Neuronal stem cell (in vitro differentiated cells): ENCODE measurements at regions not wholly inside any gene's neighbourhood (a gene's known extent, or its start where the extent isn't known, plus 50 kb on each side); places are given as distances from the start of the nearest gene placed in this dataset.

Source experiments
- DNase-seq: peaks from one replicate; pipeline ENCODE4 v3.0.0-alpha.2; 2013; ENCODE audit warnings: low spot score
- H2AFZ ChIP-seq: one replicate; pipeline ENCODE4 v1.6.1; 2013; ENCODE audit warnings: mild to moderate bottlenecking, low read length, inconsistent platforms
- H2AK5ac ChIP-seq: 2 replicates; pipeline ENCODE4 v1.6.1; 2013; ENCODE audit warnings: low read depth, mild to moderate bottlenecking, inconsistent platforms, low read length, moderate library complexity, mixed read lengths
- H2BK120ac ChIP-seq: 2 replicates; pipeline ENCODE4 v1.6.1; 2013; ENCODE audit warnings: low read depth, mild to moderate bottlenecking, inconsistent platforms, low read length, moderate library complexity, mixed read lengths
- H2BK12ac ChIP-seq: one replicate; pipeline ENCODE4 v1.6.1; 2013; ENCODE audit warnings: low read length, inconsistent platforms
- H2BK15ac ChIP-seq: 2 replicates; pipeline ENCODE4 v1.6.1; 2013; ENCODE audit warnings: mild to moderate bottlenecking, low read length, inconsistent platforms, mixed read lengths
- H2BK5ac ChIP-seq: one replicate; pipeline ENCODE4 v1.6.1; 2013; ENCODE audit warnings: inconsistent platforms, mild to moderate bottlenecking, low read length, moderate library complexity
- H3K14ac ChIP-seq: one replicate; pipeline ENCODE4 v1.6.1; 2013; ENCODE audit warnings: low read length, inconsistent platforms
- H3K18ac ChIP-seq: 2 replicates; pipeline ENCODE4 v1.6.1; 2013; ENCODE audit warnings: low read length, inconsistent platforms
- H3K23ac ChIP-seq: 2 replicates; pipeline ENCODE4 v1.6.1; 2013; ENCODE audit warnings: low read depth, mild to moderate bottlenecking, mixed read lengths, low read length, inconsistent platforms; ENCODE audit not compliant: poor library complexity
- H3K27ac ChIP-seq: replicated peaks from 3 replicates; pipeline ENCODE4 v1.5.1; 2013; ENCODE audit warnings: low read length, inconsistent platforms
- H3K27me3 ChIP-seq, 3 experiments: 2 replicates each; pipeline ENCODE4 v1.6.1; 2013; ENCODE audit warnings: low read length in 3 of 3, mild to moderate bottlenecking in 2 of 3, inconsistent platforms in 1 of 3, low read depth in 1 of 3, mixed read lengths in 1 of 3, moderate library complexity in 1 of 3; ENCODE audit not compliant: control insufficient read depth in 3 of 3, insufficient read depth in 3 of 3
- H3K36me3 ChIP-seq, 2 donors: replicated peaks in 1 of 2; 2 replicates each; pipeline ENCODE4 v1.6.1; 2013; ENCODE audit warnings: low read length in 2 of 2; ENCODE audit not compliant: control insufficient read depth in 2 of 2, insufficient read depth in 2 of 2
- H3K4ac ChIP-seq: 2 replicates; pipeline ENCODE4 v1.6.1; 2013; ENCODE audit warnings: inconsistent platforms, mild to moderate bottlenecking, low read length, moderate library complexity
- H3K4me1 ChIP-seq, 2 donors: 1 replicate in 1 of 2; 2 replicates in 1 of 2; pipeline ENCODE4 v1.6.1; 2013; ENCODE audit warnings: low read length in 2 of 2, low read depth in 1 of 2; ENCODE audit not compliant: control insufficient read depth in 2 of 2, insufficient read depth in 1 of 2
- H3K4me2 ChIP-seq: one replicate; pipeline ENCODE4 v1.6.1; 2013; ENCODE audit warnings: mild to moderate bottlenecking, low read length, inconsistent platforms; ENCODE audit not compliant: insufficient read depth, poor library complexity, severe bottlenecking
- H3K4me3 ChIP-seq, 2 donors: 2 replicates each; pipeline ENCODE4 v1.5.1; 2013; ENCODE audit warnings: low read length in 2 of 2, mild to moderate bottlenecking in 2 of 2, inconsistent platforms in 1 of 2, moderate library complexity in 1 of 2
- H3K79me1 ChIP-seq: one replicate; pipeline ENCODE4 v1.6.1; 2013; ENCODE audit warnings: low read depth, mild to moderate bottlenecking, inconsistent platforms, low read length, moderate library complexity
- H3K9ac ChIP-seq: one replicate; pipeline ENCODE4 v1.6.1; 2013; ENCODE audit warnings: mild to moderate bottlenecking, low read depth, low read length, inconsistent platforms; ENCODE audit not compliant: poor library complexity
- H3K9me3 ChIP-seq, 2 donors: replicated peaks in 1 of 2; 2 replicates each; pipeline versions ENCODE3 to v1.6.1; 2013; ENCODE audit warnings: low read length in 2 of 2, mild to moderate bottlenecking in 2 of 2, inconsistent platforms in 1 of 2, low read depth in 1 of 2, mixed read lengths in 1 of 2, moderate library complexity in 1 of 2; ENCODE audit not compliant: control insufficient read depth in 2 of 2, insufficient read depth in 1 of 2
- H4K8ac ChIP-seq: one replicate; pipeline ENCODE4 v1.6.1; 2013; ENCODE audit warnings: low read depth, mild to moderate bottlenecking, inconsistent platforms, low read length, moderate library complexity
- H4K91ac ChIP-seq: one replicate; pipeline ENCODE4 v1.6.1; 2013; ENCODE audit warnings: low read length, low read depth, mild to moderate bottlenecking, inconsistent platforms; ENCODE audit not compliant: poor library complexity
- WGBS, 2 donors: extraction: QIAGEN DNeasy Blood & Tissue Kit; methylation state at CpG; one replicate each; pipeline ENCODE4 v1.1.7; 2013; ENCODE audit warnings: missing lambda C conversion rate in 2 of 2, mixed read lengths in 1 of 2; ENCODE audit not compliant: insufficient read length in 2 of 2, insufficient replicate concordance in 1 of 2; ENCODE audit errors: extremely low coverage in 2 of 2; 5-methylcytosine and 5-hydroxymethylcytosine counted together

- no peak overlapping the region for H3K4me3 ChIP-seq
- H3K23ac ChIP-seq, result no peak overlapping the region
- H2BK5ac ChIP-seq, result no peak overlapping the region
- no peak overlapping the region for H3K18ac ChIP-seq
- WGBS, 2 donors, result no CpG with 5 or more reads among the region's 1 CpG
- H3K27me3 ChIP-seq, result peaks cover 0 to 26% (median 0%) of the 10 kb centered on the region in 3 experiments
- H2BK15ac ChIP-seq, result no peak overlapping the region
- H3K79me1 ChIP-seq, result no peaks in the 10 kb centered on the region
- H3K4me1 ChIP-seq, result peaks cover 0 to 9% of the 10 kb centered on the region in 2 donors
- no peak for DNase-seq
- H2AK5ac ChIP-seq, result no peak overlapping the region
- no peak overlapping the region for H2BK12ac ChIP-seq
- no peak overlapping the region for H2BK120ac ChIP-seq
- H3K4me2 ChIP-seq, result no peak overlapping the region
- no peak overlapping the region for H3K27ac ChIP-seq
- H2AFZ ChIP-seq, result no peak overlapping the region
- no peak overlapping the region for H3K9ac ChIP-seq
- no peak overlapping the region for H4K91ac ChIP-seq
- no peak overlapping the region for H3K14ac ChIP-seq
- H3K9me3 ChIP-seq, result no peaks in the 10 kb centered on the region
- no peaks in the 10 kb centered on the region for H3K36me3 ChIP-seq
- H4K8ac ChIP-seq, result no peak overlapping the region
- no peak overlapping the region for H3K4ac ChIP-seq
Observed at GRCh38 chr14:56738020-56738419, 72.3 kb downstream of the OTX2 start.

- no CpG with 5 or more reads among the region's 7 CpGs for WGBS, 2 donors
- H3K23ac ChIP-seq, result no peak overlapping the region
- H2AK5ac ChIP-seq, result no peak overlapping the region
- H3K36me3 ChIP-seq, result no peaks in the 10 kb centered on the region
- H3K9me3 ChIP-seq, result peaks cover 0 to 1% of the 10 kb centered on the region in 2 donors
- no peak overlapping the region for H3K14ac ChIP-seq
- H2BK120ac ChIP-seq, result no peak overlapping the region
- H3K79me1 ChIP-seq, result no peaks in the 10 kb centered on the region
- no peak overlapping the region for H4K91ac ChIP-seq
- no peak overlapping the region for H2BK15ac ChIP-seq
- no peak overlapping the region for H3K4me2 ChIP-seq
- H3K4ac ChIP-seq, result no peak overlapping the region
- no peak overlapping the region for H2AFZ ChIP-seq
- H3K27ac ChIP-seq, result peak overlapping the region; percentile 41
- peak overlapping the region; percentile 86 for H3K18ac ChIP-seq
- H3K4me3 ChIP-seq, result no peak overlapping the region
- no peak overlapping the region for H2BK5ac ChIP-seq
- H4K8ac ChIP-seq, result no peak overlapping the region
- no peak overlapping the region for H3K9ac ChIP-seq
- no peak overlapping the region for H2BK12ac ChIP-seq
- no peak for DNase-seq
- peaks cover 0 to 14% of the 10 kb centered on the region in 2 donors for H3K4me1 ChIP-seq
- peaks cover 0 to 60% (median 2%) of the 10 kb centered on the region in 3 experiments for H3K27me3 ChIP-seq
Observed at GRCh38 chr14:56733396-56733795, 76.9 kb downstream of the OTX2 start.

GRCh38 chr14:56731187-56731586 is 79.1 kb downstream of the OTX2 start:
- Histone ChIP-seq H3K4me3 (no peak overlapping the region), H2AFZ (no peak overlapping the region), H3K36me3 (no peaks in the 10 kb centered on the region), H3K18ac (no peak overlapping the region), H2BK12ac (no peak overlapping the region), H3K9me3 (peaks cover 0 to 1% of the 10 kb centered on the region in 2 donors), H3K4me1 (peaks cover 0 to 14% of the 10 kb centered on the region in 2 donors), H3K9ac (no peak overlapping the region), H3K79me1 (no peaks in the 10 kb centered on the region), H3K27ac (no peak overlapping the region), H2AK5ac (no peak overlapping the region), H2BK5ac (no peak overlapping the region), H2BK15ac (no peak overlapping the region), H3K4ac (no peak overlapping the region), H3K23ac (no peak overlapping the region), H4K91ac (no peak overlapping the region), H4K8ac (no peak overlapping the region), H2BK120ac (no peak overlapping the region), H3K14ac (no peak overlapping the region), H3K4me2 (no peak overlapping the region), H3K27me3 (peaks cover 0 to 54% (median 2%) of the 10 kb centered on the region in 3 experiments)
- WGBS, 2 donors, result no CpG with 5 or more reads among the region's 4 CpGs
- DNase-seq, result no peak

GRCh38 chr14:56730538-56731145 is 79.6 kb downstream of the OTX2 start:
- H3K36me3 ChIP-seq, result no peaks in the 10 kb centered on the region
- no peak overlapping the region for H2BK5ac ChIP-seq
- H3K4me2 ChIP-seq, result no peak overlapping the region
- H3K27me3 ChIP-seq, result peaks cover 0 to 54% (median 2%) of the 10 kb centered on the region in 3 experiments
- H2BK15ac ChIP-seq, result no peak overlapping the region
- no peak overlapping the region for H4K8ac ChIP-seq
- WGBS, 2 donors, result no CpG with 5 or more reads among the region's 17 CpGs
- no peak overlapping the region for H3K4ac ChIP-seq
- H3K4me1 ChIP-seq, result peaks cover 0 to 14% of the 10 kb centered on the region in 2 donors
- H3K79me1 ChIP-seq, result no peaks in the 10 kb centered on the region
- no peak overlapping the region for H3K14ac ChIP-seq
- no peak overlapping the region for H2BK12ac ChIP-seq
- no peak overlapping the region for H2BK120ac ChIP-seq
- H2AFZ ChIP-seq, result no peak overlapping the region
- no peak for DNase-seq
- no peak overlapping the region for H2AK5ac ChIP-seq
- no peak overlapping the region for H4K91ac ChIP-seq
- H3K27ac ChIP-seq, result no peak overlapping the region
- no peak overlapping the region for H3K18ac ChIP-seq
- H3K23ac ChIP-seq, result no peak overlapping the region
- no peak overlapping the region for H3K4me3 ChIP-seq
- no peak overlapping the region for H3K9ac ChIP-seq
- H3K9me3 ChIP-seq, result peaks cover 0 to 1% of the 10 kb centered on the region in 2 donors
